ENCODE measurements at regions not wholly inside any gene's neighbourhood (a gene's known extent, or its start where the extent isn't known, plus 50 kb on each side); places are given as distances from the start of the nearest gene placed in this dataset.
"Not testable (repeated sequence)": the region's sequence is repeated elsewhere in the genome, so short reads cannot be mapped to it uniquely, and the experiment has no call there.

DNA sequence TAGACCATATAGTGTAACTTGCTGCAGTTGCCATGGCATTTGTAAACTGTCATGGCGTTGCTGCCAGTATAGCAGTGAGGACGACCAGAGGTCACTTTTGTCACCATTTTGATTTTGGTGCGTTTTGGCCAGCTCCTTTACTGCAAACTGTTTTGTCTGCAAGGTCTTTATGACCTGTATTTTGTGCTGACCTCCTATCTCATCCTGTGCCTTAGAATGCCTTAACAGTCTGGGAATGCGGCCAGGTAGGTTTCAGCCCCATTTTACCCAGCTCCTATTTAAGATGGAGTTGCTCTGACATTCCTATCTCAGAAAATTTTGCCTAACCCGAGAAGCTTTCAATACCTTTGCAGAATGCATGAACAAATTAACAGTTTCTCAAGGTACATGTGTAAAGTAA lies 914.4 kb upstream of the ACO1 start:
- DNase-seq, result no peak

GRCh38 chr9:31471010-31471409 lies 913.4 kb upstream of the ACO1 start:
- no peak for DNase-seq

DNA sequence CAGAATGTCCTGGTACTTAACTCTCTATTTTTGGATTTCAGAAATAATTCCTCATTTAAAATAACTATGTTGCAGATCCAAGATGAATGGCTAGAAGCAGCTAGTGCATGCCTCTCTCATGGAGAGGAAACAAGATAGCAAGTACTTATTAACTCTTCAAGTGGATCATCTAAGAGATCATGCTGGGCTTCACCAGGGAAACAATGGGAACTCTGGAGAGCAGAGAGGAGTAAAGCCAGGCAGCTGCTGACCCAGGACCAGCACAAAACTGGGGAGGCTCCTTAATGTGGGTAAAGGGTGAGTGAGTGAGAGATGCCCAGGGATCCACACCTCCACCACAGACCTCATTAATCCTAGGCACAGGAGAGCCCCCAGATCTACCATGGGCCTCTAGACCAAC lies 897.8 kb upstream of the ACO1 start:
- DNase-seq, result no peak

DNA sequence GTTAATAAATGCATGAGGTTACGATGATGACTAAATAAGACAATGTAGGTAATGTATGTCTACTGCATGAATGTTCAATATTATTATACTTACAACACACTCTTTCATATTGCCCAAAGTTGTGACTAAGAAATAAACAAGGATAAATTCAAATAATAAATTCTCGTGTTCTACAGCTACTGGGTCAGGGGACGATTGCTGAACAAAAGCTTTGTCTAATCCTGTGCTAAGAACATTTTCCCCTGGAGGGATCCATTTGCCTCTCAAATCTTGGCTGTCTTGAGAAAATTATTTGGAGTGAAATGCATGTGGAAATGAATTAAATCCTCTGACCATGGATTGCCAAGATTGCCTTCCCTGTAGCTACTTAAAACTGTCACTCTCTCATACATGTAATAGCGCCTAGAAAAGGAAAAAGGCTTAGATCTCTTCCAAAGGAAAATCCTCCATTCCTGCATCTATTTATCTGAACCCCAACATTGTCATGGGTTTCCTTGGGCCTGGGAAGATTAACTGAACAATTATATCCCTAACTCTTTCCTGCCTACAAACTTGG lies 893.8 kb upstream of the ACO1 start:
- DNase-seq, result no peak

DNA sequence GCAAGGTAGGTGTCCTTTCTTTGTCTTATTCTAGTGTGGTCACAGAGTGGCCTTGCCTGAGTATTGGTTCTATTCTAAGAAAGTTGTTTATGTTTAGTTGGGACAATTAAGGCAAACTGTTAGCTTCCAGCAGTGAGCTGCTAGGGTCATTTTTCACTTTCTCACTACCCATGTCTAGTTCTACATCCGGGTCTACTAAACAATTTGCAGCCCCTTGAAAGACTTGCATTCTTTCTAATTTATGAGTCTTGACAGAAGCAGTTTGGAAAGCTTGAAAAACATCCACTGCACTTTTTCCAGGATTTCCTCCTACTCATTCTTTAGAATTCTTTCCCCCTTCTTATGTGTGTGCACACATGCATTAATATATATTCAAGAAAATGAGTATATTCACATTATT lies 892.2 kb upstream of the ACO1 start:
- DNase-seq, result no peak

DNA sequence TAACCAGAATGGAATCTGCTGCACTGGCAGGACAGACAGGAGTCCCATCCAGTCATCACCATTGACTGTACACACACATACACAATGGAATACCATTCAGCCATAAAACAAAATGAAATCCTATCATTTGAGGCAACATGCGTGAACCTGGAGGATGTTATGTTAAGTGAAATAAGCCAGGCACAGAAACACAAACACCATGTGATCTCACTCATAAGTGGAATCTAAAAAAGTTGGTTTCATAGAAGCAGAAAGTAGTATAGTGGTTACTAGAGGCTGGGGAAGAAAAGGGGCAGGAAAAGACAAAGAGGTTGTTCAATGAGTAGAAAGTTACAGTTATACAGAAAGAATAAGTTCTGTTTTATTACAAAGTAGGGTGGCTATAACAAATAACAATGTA lies 884.0 kb upstream of the ACO1 start:
- no peak for DNase-seq

- no peak for DNase-seq
These were observed 865.4 kb upstream of the ACO1 start for GRCh38 chr9:31519011-31519410.

DNA sequence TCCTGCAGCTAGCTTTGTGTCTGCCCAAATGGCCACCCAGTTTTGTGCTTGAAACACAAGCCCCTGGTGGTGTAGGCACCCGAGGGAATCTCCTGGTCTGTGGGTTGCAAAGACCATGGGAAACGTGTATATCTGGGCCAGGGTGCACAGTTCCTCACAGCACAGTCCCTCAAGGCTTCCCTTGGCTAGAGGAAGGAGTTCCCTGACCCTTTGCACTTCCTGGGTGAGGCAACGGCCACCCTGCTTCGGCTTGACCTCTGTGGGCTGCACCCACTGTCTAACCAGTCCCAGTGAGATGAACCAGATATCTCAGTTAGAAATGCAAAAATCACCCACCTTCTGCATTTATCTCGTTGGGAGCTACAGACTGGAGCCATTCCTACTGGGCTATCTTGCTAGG lies 865.0 kb upstream of the ACO1 start:
- no peak for DNase-seq

DNA sequence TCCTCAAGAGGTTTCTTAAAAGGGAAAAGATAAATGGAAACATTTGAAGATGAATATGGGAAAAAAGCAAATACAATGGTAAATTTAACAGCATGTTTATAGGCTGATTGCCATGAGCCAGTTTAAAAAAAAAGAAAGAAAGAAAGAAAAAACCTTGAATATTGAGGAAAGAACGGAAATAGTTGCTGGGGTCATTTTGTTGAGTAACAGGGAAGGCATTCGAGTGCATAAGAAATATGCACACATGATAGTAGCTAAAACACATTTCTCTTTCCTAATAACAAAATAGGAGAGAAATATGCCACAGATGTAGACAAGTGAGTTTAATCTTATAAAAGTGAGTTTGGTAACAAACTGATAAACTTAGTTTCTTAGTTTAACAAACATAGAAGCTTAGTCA lies 864.6 kb upstream of the ACO1 start:
- no peak for DNase-seq

DNA sequence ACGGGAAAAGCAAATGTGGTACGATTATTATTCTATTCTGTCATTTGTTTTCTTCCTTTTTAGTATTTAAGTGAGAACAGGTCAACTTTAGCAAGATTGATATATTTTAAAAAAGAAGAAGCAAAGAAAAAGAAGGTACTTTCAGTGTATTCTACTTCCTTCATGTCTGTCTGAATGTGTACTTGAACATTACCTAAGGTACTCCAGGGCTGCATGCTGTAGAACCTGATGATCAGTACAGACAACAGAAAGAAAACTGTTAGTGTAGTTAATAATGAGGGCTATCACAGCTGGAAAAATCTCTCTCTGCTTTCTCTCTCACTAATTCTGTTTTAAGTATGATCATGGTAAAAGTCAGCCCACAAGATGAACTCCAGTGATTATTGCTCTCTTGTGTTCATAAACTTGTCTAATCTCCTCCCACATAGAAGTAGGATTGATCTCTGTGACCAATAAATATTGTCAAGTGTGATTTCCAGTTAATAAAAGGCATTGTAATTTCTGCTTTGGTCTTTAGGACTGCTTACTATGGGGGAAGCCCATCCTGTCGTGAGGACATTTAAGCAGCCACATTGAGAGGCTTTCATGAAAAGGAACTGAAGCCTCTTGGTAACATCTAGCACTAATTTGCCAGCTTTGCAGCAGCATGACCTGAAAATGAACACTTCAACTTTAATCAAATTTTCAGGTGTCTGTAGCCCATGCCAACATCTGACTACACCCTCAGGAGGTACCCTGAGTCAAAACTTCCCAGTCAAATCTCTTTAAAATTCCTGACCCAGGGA lies 864.0 kb upstream of the ACO1 start:
- DNase-seq, result no peak

DNA sequence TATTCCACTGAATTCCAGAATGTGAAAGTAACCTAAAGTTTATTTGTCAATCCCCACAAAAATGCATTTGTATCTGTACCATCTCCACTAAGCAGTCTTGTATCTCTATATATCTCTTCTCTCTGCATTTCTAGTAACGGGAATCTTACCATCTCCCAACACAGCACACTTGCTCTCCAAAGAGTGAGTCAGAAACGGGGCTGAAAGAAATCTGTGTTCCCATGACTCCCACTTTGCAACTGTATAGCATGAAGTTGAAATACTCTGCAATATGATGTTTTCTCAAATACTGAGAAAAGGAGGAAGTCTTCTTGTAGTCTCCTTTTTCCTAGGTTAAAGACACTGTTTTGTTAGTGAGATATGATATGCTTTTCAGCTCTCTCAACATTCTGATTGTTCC lies 848.8 kb upstream of the ACO1 start:
- DNase-seq, result no peak

GRCh38 chr9:31536471-31536870 lies 848.0 kb upstream of the ACO1 start:
- DNase-seq, result no peak

- DNase-seq, result no peak
These were observed 842.6 kb upstream of the ACO1 start for GRCh38 chr9:31541721-31542281.

- DNase-seq, result no peak
These were observed 841.9 kb upstream of the ACO1 start for GRCh38 chr9:31542384-31543055.

DNA sequence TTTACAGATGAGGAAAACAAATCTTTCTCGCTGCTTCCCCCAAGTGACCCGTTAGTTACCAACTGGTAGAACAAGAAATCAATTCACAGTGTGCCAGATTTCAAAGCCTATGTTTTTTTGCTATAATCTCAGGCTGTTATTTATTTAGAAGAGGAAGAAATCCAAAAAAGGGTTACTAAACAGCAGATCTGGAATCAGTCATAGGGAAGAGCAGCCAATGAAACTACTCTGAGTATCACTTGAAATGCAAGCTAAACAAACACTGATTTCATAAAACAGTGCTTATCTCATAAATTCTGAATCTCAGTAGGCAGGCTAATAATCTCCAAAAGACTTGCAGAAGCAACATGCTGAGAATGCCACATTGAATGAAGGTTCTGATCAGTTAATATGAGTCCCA lies 829.5 kb upstream of the ACO1 start:
- no peak for DNase-seq

DNA sequence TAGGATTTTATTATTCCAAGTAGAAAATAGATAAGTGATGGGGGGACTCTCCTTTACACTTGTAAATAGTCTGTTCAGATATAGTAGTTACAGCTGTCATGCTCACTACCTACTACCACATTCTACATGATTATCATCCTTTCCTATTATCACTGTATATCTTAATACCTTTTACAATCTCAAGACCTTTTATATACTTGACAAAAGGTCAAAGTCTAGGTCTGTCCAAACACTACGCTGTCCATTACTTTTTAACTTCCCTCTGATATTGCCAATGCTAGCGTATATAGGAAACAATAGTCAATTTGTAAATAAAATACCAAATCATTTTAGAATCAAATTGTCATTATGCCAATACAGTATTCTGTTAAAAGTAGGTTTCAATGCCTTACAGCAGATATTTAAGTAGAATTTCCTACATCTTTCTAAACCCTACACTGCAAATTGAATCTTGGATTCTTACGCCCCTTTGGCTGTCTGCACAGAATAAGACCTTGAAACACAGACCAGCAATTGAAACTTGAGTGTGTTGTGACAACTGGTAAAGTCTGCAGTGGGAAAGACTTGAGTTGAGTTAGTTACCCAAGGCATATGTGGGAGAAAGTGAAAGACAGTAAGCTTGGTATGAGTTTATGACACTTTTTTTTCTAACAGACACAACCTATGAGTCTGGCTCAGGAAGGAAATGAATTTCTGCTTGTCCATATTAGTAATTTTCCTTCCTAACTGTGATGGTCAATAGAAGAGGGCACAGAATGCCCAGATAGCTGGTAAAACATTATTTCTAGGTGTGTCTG lies 827.6 kb upstream of the ACO1 start:
- no peak for DNase-seq

DNA sequence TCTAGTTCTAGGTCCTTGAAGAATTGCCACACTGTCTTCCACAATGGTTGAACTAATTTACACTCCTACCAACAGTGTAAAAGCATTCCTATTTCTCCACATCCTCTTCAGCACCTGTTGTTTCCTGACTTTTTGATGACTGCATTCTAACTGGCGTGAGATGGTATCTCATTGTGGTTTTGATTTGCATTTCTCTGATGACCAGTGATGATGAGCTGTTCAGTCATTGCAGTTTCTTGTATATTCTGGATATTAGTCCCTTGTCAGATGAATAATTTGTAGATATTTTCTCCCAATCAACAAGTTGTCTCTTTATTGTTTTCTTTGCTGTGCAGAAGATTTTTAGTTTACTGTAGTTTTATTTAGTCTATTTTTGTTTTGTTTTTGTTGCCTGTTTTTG lies 812.3 kb upstream of the ACO1 start:
- not testable (repeated sequence) for DNase-seq

DNA sequence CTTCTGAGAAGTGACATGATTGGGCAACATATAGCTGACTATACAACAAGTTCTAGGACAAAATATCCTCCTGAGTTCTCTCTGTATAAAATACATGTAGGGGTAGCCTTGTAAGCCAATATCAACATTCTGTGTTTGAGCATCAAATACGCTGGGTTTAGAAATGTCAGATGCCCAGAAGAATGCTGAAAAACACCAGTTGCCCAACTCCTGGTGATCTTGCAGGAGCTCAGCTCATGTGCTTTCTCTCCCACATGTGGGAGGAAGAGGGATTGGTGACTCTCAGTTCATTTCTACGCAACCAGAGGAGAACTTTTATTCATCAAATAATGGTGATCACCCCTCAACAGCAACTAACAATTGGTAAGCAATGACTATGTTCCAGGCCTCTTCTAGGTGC lies 810.9 kb upstream of the ACO1 start:
- no peak for DNase-seq

GRCh38 chr9:31574006-31574765 lies 810.3 kb upstream of the ACO1 start:
- DNase-seq, result no peak

DNA sequence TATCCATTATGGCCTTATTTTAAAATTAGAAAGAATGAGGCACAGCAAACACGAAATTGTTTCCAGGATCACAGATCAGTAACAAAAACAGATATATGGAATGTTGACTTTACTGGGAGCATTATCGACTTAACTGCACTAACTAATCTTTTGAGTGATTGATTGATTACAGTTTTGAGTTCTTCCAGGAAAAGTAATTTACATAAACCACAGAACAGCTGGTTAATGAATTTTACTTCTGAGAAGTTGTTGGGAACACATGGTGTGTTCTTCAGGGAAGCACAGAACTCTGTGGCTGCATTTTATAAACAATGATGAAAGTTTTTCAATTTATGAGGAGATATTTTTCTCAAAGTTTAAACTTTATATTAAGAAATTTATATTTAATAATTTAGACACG lies 802.4 kb upstream of the ACO1 start:
- DNase-seq, result no peak

DNA sequence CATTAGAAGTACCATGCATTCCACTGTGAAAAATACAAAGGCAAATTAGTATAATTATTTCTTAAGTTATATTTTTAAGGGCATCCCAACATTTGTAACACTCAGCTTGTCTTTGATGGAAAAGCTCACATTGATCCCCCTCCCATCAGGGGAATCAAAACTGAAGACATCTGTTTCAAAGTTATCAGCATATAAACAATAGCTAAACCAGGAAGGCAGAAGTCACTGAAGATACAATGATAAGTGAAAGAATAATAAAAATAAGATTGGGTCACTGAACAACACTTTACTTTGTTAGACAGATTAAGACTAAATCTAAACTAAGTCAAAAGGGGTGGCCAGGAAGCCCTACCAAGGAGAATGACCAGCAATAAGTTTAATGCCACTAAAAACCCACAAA lies 801.9 kb upstream of the ACO1 start:
- no peak for DNase-seq

DNA sequence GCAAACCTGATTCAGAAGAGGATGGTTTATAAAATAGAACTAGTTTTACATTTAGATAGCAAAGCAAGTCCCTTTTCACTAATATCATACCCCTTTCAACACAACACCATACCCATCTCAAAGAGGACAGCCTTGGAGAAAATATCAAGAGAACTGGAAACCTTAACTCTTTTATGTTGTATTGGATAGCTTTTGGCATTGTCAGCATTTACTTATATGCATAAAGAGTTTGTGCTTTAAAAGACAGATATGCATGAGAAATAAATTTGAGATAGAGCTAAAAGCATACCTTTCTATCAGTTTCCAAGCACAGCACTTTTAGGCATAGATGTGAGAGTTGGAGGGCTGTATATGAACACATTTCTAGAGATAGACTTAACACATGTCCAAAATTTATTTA lies 799.3 kb upstream of the ACO1 start:
- no peak for DNase-seq

GRCh38 chr9:31587146-31587545 lies 797.3 kb upstream of the ACO1 start:
- no peak for DNase-seq

Measured in NCI-H1105 (cell line).